IPS-NIHi7 (cell line): ENCODE measurements at regions not wholly inside any gene's neighbourhood (a gene's known extent, or its start where the extent isn't known, plus 50 kb on each side); places are given as distances from the start of the nearest gene placed in this dataset.

Experiments
- DNase-seq: peaks from one replicate; pipeline ENCODE4 v3.0.0; 2012; ENCODE audit warnings: mixed read lengths; ENCODE audit errors: extremely low spot score

- DNase-seq = no peak
Observed at GRCh38 chr7:41367967-41368882, 334.7 kb downstream of the INHBA start.

DNA sequence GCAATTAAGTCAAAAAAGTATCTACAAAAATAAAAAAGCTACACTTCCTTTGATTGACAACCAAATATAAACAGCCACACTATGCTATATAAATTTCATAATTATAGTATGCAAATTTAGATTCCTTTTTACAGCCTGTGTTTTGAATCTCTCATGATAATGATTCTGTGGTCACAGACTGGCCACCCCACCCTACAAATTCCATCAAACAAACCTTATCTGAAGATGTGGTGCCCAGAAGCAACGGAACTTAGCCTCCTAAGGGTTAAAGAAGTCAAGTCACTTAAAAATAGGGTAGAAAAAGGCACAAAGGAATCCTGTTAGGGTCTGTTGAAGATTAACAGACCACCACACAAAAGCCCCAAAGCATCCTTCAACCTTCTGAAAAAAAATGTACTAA lies 351.8 kb downstream of the INHBA start:
- DNase-seq = no peak

- DNase-seq = no peak
Observed at GRCh38 chr7:41346878-41347277, 356.0 kb downstream of the INHBA start.

GRCh38 chr7:41339913-41340676 lies 362.8 kb downstream of the INHBA start:
- DNase-seq = no peak

DNA sequence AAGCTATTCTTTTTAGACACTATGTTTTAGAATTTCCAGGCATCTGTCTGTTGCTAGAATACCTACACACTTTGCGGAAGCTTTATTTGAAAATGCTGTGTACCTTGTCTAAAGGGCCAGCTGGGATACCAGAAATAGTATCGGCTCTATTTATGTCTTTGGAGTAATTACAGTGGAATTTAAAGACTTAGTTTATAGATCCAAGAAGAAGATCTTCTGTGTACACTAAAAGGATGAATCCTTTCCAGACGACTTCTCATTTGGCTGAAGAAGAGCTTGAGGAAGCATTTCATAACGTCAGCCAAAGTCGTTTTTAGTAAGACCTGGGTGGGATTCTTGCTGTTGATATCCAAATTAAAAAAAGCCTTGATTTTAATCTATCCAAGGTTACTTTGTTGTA lies 365.9 kb downstream of the INHBA start:
- no peak for DNase-seq

DNA sequence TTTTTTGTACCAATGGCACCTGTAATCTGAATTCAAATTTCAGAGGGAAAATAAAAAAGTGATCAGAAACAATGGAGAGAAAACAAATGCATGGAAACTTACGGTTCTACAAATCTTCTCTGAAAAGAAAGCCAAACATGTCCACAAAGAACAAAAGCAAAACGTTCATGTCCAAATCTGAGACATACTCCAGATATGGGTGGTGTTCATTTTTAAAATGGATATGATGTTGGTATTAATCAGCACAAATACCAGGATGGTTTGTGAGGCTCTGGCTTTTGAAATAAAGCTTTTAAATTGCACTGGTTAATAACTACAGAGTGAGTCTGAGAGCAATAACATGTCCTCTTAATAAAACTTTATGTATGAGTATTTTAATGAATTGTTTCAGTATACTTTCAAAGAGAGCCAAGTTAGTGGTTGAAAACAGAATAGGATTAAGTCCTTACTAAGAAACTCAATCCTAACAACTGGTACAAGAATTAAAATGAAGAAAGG lies 366.4 kb downstream of the INHBA start:
- no peak for DNase-seq

- DNase-seq = no peak
Observed at GRCh38 chr7:41334071-41334862, 368.6 kb downstream of the INHBA start.

DNA sequence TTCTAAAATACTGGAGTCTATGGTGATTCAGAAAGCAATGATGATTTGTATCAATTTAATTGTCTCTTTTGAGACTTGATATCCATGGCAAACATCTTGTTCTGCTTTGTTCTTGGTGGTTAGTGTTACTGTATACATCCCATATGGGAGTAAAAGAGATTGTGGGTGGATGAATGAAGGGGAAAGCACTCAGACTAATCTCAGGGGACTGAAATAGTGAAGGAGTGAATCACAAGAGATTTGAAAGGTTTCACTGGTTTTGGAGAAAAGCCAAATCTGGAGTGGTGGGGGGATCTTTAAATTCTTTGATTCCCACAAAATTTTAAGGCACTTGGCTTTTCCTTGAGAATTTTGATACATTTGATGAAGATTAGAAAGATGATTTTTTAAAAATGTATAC lies 369.4 kb downstream of the INHBA start:
- no peak for DNase-seq

DNA sequence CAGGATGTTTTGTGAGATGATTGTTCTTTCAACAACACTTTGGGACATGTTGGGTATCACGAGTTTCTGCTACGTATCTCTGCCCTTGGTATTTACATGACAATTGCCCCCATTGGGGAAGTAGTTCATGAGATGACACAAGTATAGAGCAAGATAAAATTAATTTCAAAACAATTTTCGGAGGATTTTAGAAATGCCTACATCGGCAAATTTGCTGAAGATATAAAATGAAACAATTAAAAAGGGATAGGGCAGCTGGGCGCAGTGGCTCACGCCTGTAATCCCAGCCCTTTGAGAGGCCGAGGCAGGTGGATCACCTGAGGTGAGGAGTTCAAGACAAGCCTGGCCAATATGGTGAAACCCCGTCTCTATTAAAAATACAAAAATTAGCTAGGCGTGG lies 371.7 kb downstream of the INHBA start:
- no peak for DNase-seq

DNA sequence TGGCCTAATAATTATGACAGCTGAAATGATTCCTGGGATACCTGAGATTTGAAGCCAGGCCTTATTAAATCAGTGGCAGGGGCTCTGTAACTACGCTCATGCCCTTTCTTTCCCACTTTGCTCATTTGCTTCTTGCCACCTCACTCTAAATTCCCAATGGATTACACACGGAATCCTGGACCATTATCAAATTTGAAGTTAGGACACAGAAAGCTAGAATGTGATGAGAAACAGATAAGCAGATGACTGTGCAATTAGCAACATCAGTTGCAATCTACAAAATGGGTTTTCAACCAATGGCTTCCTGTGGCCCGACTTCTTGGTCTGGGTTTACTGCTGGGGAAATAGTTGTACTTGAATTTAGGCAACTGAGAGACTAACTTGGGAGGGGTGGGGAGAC lies 374.3 kb downstream of the INHBA start:
- no peak for DNase-seq

DNA sequence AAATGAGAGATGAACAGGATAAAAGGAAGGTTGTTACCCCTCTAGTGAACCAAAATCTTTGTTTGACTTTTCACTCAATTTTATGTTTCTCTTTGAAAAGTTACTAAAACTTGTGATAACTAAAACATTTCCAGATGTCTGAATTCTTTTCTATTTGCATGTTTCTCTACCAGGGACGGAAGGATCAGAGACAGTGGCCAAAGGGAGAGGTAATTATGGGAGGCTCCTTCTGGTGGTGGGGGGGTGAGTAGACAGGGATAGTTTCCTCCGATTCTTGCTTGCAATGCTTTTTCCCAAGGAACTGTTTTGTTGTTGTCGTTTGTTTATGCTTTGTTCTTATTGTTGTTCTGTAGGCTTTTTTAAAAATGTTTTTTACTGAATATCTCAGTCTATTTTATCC lies 374.8 kb downstream of the INHBA start:
- DNase-seq = no peak

DNA sequence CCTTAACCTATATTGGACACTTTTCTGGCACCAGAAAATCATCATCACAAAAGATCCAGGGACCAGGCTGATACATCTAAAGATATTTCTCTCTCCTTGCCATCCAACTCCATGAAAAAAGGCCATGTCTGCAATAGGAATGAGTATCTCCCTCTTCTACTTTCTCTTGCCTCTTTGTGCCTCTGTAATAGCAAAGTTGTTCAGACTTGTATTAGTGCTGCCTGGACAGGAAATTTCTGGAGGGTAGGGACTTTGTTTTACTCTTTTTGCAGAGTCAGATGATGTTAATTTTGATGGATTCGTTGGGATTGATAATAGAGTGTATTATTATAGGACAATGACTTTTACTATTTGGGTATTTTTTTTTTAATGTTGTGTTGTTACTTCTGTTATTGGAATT lies 376.3 kb downstream of the INHBA start:
- no peak for DNase-seq

- no peak for DNase-seq
Observed at GRCh38 chr7:41323806-41324205, 379.1 kb downstream of the INHBA start.

GRCh38 chr7:41319581-41319980 lies 383.3 kb downstream of the INHBA start:
- DNase-seq = no peak

- DNase-seq = no peak
Observed at GRCh38 chr7:41316410-41316809, 386.5 kb downstream of the INHBA start.

- DNase-seq = peak; percentile 53
Observed at GRCh38 chr7:41315764-41316163, 387.1 kb downstream of the INHBA start.

DNA sequence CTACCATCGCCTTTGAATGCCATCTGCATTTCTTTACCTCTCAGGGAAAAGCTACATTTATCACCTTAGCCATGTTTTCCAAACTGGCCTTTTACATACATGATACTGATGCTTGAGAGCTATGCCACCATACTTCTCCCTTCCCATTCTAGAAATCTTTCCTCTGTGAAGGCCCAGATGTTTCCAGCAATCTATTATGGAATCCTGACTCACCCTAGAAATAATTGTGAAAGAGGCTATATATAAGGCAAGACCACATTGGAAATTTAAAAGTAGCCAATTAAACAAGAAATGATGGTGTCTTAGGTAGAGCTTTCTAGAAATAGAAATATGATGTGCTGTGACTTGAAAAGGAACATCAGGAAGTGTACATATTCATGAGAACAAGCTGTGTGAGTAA lies 389.7 kb downstream of the INHBA start:
- no peak for DNase-seq

GRCh38 chr7:41312235-41312634 lies 390.7 kb downstream of the INHBA start:
- DNase-seq = no peak

DNA sequence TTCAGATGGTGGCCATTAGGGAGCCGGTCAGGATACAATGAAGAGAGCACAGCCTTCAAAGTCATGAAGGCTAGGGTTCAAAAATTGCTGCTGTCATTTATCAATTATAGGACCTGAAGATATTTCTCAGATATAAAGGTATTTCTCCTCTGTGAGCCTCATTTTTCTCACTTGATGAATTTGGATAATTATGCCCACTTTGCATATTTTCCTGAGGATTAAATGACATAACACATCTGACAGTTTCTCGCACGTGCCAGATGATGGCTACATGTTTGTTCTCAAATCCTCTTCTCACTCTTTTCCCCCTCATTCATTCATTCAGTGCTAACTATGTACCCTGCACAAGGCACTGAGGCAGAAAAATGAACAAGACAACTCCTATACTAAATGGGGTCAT lies 391.6 kb downstream of the INHBA start:
- no peak for DNase-seq

DNA sequence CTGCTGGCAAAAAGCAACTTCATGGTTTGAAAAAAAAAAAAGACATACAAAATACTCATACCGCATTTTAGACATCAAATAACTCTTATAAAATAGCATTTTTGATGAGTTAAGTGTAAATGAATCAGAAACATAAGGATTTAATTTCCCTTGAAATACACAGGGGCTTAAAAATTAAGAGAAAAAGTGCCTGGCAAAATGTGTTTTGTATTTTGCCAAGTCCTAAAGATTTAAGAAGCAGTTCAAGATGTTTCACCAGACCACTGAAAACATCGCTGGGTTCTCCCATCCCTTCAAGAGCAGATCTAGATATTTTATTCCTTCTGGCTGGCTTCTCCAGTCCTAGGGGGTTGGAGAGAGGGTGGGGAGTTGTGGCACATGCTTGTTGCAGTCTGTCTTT lies 396.4 kb downstream of the INHBA start:
- DNase-seq = no peak

DNA sequence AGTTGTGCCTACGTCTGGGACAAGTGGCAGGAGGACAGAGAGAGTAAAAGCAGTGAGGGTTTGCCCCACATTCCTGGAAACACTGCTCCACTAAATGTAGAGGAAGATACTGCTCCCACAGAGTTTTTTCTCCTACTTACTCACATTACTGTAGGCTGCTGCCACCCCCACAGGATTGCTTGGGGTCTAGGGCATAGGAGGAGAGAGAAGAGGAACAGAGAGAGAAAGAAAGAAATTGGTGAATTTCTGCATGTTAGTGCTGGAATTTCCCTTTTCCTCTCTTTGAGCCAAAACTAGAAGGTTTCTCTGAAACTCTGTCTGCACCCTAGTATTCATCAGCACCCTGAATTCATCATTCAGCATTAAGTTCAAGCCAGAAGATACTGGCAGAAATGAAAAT lies 397.9 kb downstream of the INHBA start:
- DNase-seq = no peak

- DNase-seq = no peak
Observed at GRCh38 chr7:41303709-41304108, 399.2 kb downstream of the INHBA start.
